BJ (cell line): ENCODE measurements at regions not wholly inside any gene's neighbourhood (a gene's known extent, or its start where the extent isn't known, plus 50 kb on each side); places are given as distances from the start of the nearest gene placed in this dataset.

Source experiments
- CTCF ChIA-PET: fragments of 350-600 bp; formaldehyde crosslinking; extraction: SDS; loops from one replicate; lab custom pipeline; 2021; ENCODE audit warnings: antibody characterized with exemption, inconsistent platforms; lab: Yijun Ruan, JAX
- POLR2A ChIA-PET: fragments of 300-600 bp; sonication (Branson Sonifier 250); formaldehyde crosslinking; extraction: SDS; loops from one replicate; lab custom pipeline; 2021; ENCODE audit warnings: antibody characterized with exemption; lab: Charles Lee
- DNase-seq: peaks from one replicate; pipeline ENCODE4 v3.0.0-alpha.2; 2011; ENCODE audit warnings: low read depth
- H3K27me3 ChIP-seq: 2 replicates; pipeline ENCODE4 v1.6.0; 2011; ENCODE audit warnings: low read length; ENCODE audit not compliant: control insufficient read depth, insufficient read depth
- H3K36me3 ChIP-seq: 2 replicates; pipeline ENCODE4 v1.5.1; 2011; ENCODE audit warnings: low read length; ENCODE audit not compliant: control insufficient read depth, insufficient read depth
- H3K4me3 ChIP-seq: 2 replicates; pipeline ENCODE4 v1.5.1; 2011; ENCODE audit warnings: low read depth, mild to moderate bottlenecking, control low read depth, low read length
- TF ChIP-seq, protein P1 (sequence below): IDR thresholded peaks from 2 replicates; pipeline ENCODE4 v1.5.1; 2011; ENCODE audit warnings: low read depth, mild to moderate bottlenecking, control low read depth, inconsistent platforms, low read length, moderate library complexity; ENCODE audit not compliant: insufficient read depth

DNA sequence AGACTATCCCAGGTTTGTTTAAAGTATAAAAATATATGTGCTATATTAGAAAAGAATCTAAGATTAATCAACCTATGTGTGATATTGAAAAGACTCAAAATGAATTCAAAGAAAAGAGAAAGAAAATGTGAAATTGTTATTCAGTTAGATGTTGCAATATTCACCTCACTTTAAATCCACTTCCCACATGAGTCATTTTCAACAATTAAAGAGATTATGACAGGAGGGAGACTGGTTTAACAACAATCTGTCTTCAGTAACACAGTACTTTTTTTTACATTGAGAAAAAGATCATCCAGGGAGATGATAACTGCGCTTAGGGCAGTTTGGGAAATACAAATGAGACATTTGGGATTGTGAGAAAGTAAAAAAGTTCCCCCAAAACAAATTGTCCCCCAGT, 1246.2 kb downstream of the SLITRK1 start:
- Histone ChIP-seq H3K36me3 (no peaks in the 10 kb centered on the region), H3K4me3 (no peak overlapping the region), H3K27me3 (no peaks in the 10 kb centered on the region)
- POLR2A ChIA-PET = no interaction called here
- no peak for DNase-seq
- TF ChIP-seq, protein P1, sequence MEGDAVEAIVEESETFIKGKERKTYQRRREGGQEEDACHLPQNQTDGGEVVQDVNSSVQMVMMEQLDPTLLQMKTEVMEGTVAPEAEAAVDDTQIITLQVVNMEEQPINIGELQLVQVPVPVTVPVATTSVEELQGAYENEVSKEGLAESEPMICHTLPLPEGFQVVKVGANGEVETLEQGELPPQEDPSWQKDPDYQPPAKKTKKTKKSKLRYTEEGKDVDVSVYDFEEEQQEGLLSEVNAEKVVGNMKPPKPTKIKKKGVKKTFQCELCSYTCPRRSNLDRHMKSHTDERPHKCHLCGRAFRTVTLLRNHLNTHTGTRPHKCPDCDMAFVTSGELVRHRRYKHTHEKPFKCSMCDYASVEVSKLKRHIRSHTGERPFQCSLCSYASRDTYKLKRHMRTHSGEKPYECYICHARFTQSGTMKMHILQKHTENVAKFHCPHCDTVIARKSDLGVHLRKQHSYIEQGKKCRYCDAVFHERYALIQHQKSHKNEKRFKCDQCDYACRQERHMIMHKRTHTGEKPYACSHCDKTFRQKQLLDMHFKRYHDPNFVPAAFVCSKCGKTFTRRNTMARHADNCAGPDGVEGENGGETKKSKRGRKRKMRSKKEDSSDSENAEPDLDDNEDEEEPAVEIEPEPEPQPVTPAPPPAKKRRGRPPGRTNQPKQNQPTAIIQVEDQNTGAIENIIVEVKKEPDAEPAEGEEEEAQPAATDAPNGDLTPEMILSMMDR = no peak
- CTCF ChIA-PET = no interaction called here

GRCh38 chr13:82634946-82635345, 1247.3 kb downstream of the SLITRK1 start:
- POLR2A ChIA-PET = no interaction called here

GRCh38 chr13:82627183-82627582, 1255.1 kb downstream of the SLITRK1 start:
- POLR2A ChIA-PET = no interaction called here

More at GRCh38 chr13:82634946-82635345, 1247.3 kb downstream of the SLITRK1 start:
- Histone ChIP-seq H3K4me3 (no peak overlapping the region), H3K27me3 (no peaks in the 10 kb centered on the region), H3K36me3 (no peaks in the 10 kb centered on the region)
- CTCF ChIA-PET = no interaction called here
- no peak for DNase-seq
- TF ChIP-seq, protein P1 = no peak

DNA sequence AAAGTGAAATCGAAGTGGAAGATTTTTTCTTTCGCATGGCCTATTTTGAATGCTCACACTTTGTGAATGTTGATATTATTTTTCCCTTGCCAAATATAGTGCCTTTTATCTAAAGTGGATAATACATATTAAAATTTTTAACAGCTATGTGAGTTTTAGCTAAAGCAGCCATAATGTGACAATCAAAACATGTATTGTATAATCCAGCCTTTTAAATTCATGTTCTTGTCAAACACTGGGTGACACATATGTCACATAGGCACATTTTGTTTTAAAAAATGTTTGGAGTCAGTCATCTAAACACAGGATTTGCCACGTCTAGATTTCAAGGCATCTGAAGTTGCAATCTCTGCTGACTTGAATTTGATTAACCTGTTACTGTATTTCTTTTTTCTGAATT, 1256.6 kb downstream of the SLITRK1 start:
- POLR2A ChIA-PET = no interaction called here
- TF ChIP-seq, protein P1 = no peak
- Histone ChIP-seq H3K4me3 (no peak overlapping the region), H3K27me3 (no peaks in the 10 kb centered on the region), H3K36me3 (no peaks in the 10 kb centered on the region)
- no peak for DNase-seq
- CTCF ChIA-PET = no interaction called here

More at GRCh38 chr13:82627183-82627582, 1255.1 kb downstream of the SLITRK1 start:
- CTCF ChIA-PET = no interaction called here
- peak; percentile 27 for DNase-seq
- H3K27me3 ChIP-seq = no peaks in the 10 kb centered on the region
- TF ChIP-seq, protein P1 = no peak
- H3K4me3 ChIP-seq = no peak overlapping the region
- no peaks in the 10 kb centered on the region for H3K36me3 ChIP-seq

DNA sequence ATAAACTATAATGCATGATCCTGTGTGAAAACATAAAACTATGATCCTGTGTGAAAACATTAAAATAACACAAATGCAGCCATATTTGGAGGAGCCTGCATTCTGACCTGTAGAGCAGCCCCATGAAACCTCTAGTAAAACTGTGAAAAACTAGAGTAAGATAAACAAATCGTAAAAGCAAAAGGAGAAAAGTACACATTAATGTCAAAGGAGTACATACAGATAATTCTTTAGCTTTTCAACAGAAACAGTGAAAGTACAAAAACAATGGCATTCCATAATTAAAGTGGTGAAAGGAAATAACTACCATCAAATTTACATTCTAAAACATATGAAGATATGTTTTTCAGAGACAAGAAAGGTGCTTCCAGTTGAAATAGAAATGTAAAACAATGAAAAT, 1267.2 kb downstream of the SLITRK1 start:
- Histone ChIP-seq H3K36me3 (no peaks in the 10 kb centered on the region), H3K27me3 (no peaks in the 10 kb centered on the region), H3K4me3 (no peak overlapping the region)
- CTCF ChIA-PET = interaction anchor here (0.6 kb wide), 1 partner anchor 1358 kb away, joined by 3 read pairs; no protein-coding TSS in a partner anchor
- DNase-seq = no peak
- POLR2A ChIA-PET = no interaction called here
- TF ChIP-seq, protein P1 = no peak
